ENCODE measurements at regions not wholly inside any gene's neighbourhood (a gene's known extent, or its start where the extent isn't known, plus 50 kb on each side); places are given as distances from the start of the nearest gene placed in this dataset.

- no peak for TF ChIP-seq CTCF (IDR thresholded peaks at IDR 0.05; ENCODE audit: low read depth, low read length, poor library complexity, severe bottlenecking)
- no peak for TF ChIP-seq EZH2phosphoT487 (IDR thresholded peaks at IDR 0.05; ENCODE audit: borderline replicate concordance, low read length)
Observed at GRCh38 chr4:62816566-62816965, 1592.7 kb downstream of the TECRL start.

All from DOHH2 (cell line).